Activated naive CD8-positive, alpha-beta T cell treated with anti-CD3 and anti-CD28 coated beads, Interleukin-2, amount 50 U/mL, for 16 hours (primary cell): ENCODE measurements at regions not wholly inside any gene's neighbourhood (a gene's known extent, or its start where the extent isn't known, plus 50 kb on each side); places are given as distances from the start of the nearest gene placed in this dataset.

Source experiments
- DNase-seq: peaks from one replicate; pipeline ENCODE4 v3.0.0-alpha.2; 2020; ENCODE audit warnings: low read depth, low spot score

GRCh38 chr17:77566151-77566550, 392.4 kb upstream of the TNRC6C start:
- DNase-seq = no peak

GRCh38 chr17:77566566-77567138, 391.9 kb upstream of the TNRC6C start:
- no peak for DNase-seq

GRCh38 chr17:77568540-77568939, 390.0 kb upstream of the TNRC6C start:
- DNase-seq = no peak

GRCh38 chr17:77569846-77570564, 388.5 kb upstream of the TNRC6C start:
- no peak for DNase-seq

- DNase-seq = no peak
These were observed 388.0 kb upstream of the TNRC6C start for GRCh38 chr17:77570565-77570898.

- no peak for DNase-seq
These were observed 387.1 kb upstream of the TNRC6C start for GRCh38 chr17:77571155-77571981.

GRCh38 chr17:77572065-77572601, 386.4 kb upstream of the TNRC6C start:
- no peak for DNase-seq

GRCh38 chr17:77572851-77573250, 385.7 kb upstream of the TNRC6C start:
- DNase-seq = no peak

GRCh38 chr17:77577491-77577890, 381.0 kb upstream of the TNRC6C start:
- no peak for DNase-seq

GRCh38 chr17:77579131-77579530, 379.4 kb upstream of the TNRC6C start:
- no peak for DNase-seq

GRCh38 chr17:77579682-77580081, 378.8 kb upstream of the TNRC6C start:
- no peak for DNase-seq

GRCh38 chr17:77580531-77581270, 377.8 kb upstream of the TNRC6C start:
- DNase-seq = no peak

GRCh38 chr17:77581480-77581879, 377.0 kb upstream of the TNRC6C start:
- DNase-seq = no peak

- DNase-seq = no peak
These were observed 373.2 kb upstream of the TNRC6C start for GRCh38 chr17:77585142-77585860.

- no peak for DNase-seq
These were observed 367.4 kb upstream of the TNRC6C start for GRCh38 chr17:77590951-77591735.

- no peak for DNase-seq
These were observed 366.2 kb upstream of the TNRC6C start for GRCh38 chr17:77592106-77592865.

- no peak for DNase-seq
These were observed 365.4 kb upstream of the TNRC6C start for GRCh38 chr17:77593081-77593480.

GRCh38 chr17:77594416-77595209, 363.9 kb upstream of the TNRC6C start:
- no peak for DNase-seq
